Mesothelial cell of epicardium (in vitro differentiated cells): ENCODE measurements at regions not wholly inside any gene's neighbourhood (a gene's known extent, or its start where the extent isn't known, plus 50 kb on each side); places are given as distances from the start of the nearest gene placed in this dataset.

Experiments
- DNase-seq, 2 experiments: peaks; one replicate each; pipeline ENCODE4 v3.0.0; 2021; ENCODE audit warnings: low spot score in 2 of 2; ENCODE audit not compliant: unreplicated experiment in 2 of 2
- H3K27ac Mint-ChIP-seq: 2 replicates; pipeline ENCODE4 v1.8.0; 2021; ENCODE audit warnings: mixed read lengths
- H3K27me3 Mint-ChIP-seq: 2 replicates; pipeline ENCODE4 v1.8.0; 2021; ENCODE audit warnings: low read depth, mixed read lengths
- H3K36me3 Mint-ChIP-seq: 2 replicates; pipeline ENCODE4 v1.8.0; 2021; ENCODE audit warnings: mixed read lengths
- H3K4me1 Mint-ChIP-seq: 2 replicates; pipeline ENCODE4 v1.8.0; 2021; ENCODE audit warnings: mixed read lengths
- H3K4me3 Mint-ChIP-seq: 2 replicates; pipeline ENCODE4 v1.8.0; 2021; ENCODE audit warnings: mild to moderate bottlenecking, moderate library complexity, mixed read lengths
- H3K9me3 Mint-ChIP-seq: 2 replicates; pipeline ENCODE4 v1.8.0; 2021; ENCODE audit warnings: mixed read lengths
- TF ChIP-seq, protein P1 (sequence below): fragments of 200-600 bp; sonication (generic); IDR thresholded peaks from one replicate; pipeline ENCODE4 v1.5.0; 2021; ENCODE audit warnings: antibody characterized with exemption; ENCODE audit not compliant: unreplicated experiment

DNA sequence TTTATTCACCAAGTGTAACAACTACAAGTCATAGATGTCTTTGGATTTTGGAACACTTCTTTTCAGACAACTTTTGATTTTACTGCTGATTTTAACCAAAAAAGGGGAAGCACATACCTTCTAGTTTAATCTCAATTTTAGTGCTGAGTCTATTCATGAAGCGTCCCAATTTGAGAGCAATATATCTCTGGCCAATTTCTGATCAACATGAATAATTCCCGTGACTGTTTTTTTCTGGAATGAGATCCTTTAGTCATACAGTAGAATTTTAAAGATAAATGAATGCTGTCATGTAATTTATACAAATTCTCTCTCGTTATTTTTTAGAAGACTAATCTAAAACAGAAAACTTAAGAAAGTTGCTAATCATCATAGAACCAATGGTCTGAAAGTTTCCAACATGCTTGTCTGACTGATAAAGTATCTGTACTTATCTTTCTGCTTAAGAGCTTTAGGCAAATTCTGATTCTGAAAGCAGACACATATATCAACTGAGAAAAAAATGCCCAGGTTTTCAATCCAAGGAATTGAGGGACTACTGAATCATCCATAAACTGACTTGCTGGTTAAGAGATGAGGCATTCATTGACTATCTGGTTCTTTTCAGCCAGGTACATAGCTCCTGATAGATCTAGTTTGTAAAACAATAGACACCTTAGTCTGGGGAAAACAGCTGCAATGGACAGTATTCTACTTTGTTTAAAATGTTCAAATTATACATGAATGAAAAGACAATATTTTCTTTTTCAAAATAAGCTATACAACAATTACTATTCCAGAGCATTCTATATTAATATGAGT lies 657.5 kb downstream of the RFPL4B start:
- H3K4me3 Mint-ChIP-seq = no peak overlapping the region
- peak overlapping the region; percentile 32 for H3K27ac Mint-ChIP-seq
- H3K36me3 Mint-ChIP-seq = no peaks in the 10 kb centered on the region
- peaks cover 27% of the 10 kb centered on the region for H3K4me1 Mint-ChIP-seq
- no peak for DNase-seq
- H3K9me3 Mint-ChIP-seq = no peaks in the 10 kb centered on the region
- TF ChIP-seq, protein P1, sequence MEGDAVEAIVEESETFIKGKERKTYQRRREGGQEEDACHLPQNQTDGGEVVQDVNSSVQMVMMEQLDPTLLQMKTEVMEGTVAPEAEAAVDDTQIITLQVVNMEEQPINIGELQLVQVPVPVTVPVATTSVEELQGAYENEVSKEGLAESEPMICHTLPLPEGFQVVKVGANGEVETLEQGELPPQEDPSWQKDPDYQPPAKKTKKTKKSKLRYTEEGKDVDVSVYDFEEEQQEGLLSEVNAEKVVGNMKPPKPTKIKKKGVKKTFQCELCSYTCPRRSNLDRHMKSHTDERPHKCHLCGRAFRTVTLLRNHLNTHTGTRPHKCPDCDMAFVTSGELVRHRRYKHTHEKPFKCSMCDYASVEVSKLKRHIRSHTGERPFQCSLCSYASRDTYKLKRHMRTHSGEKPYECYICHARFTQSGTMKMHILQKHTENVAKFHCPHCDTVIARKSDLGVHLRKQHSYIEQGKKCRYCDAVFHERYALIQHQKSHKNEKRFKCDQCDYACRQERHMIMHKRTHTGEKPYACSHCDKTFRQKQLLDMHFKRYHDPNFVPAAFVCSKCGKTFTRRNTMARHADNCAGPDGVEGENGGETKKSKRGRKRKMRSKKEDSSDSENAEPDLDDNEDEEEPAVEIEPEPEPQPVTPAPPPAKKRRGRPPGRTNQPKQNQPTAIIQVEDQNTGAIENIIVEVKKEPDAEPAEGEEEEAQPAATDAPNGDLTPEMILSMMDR = no peak
- no peaks in the 10 kb centered on the region for H3K27me3 Mint-ChIP-seq

DNA sequence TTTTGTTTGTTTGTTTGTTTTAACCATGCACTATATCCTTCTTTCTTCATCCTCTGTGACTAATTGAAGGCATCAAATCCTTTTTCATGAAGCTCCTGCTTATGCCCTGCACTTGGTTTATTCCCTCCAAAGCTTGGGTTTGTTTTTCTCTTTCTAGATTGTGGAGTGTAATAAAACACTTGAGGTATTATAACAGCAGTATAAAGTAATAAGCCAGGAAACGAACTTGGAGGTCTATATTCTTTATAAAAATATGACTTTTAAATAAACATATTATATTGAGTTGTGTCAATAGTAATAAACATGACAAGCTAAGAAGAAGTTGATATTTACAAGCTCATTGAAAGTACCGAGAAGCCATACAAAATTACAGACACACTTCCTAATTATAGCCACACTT lies 659.4 kb downstream of the RFPL4B start:
- no peak for DNase-seq
- TF ChIP-seq, protein P1 = no peak
- Mint-ChIP-seq H3K4me3 (no peak overlapping the region), H3K36me3 (no peaks in the 10 kb centered on the region), H3K9me3 (no peaks in the 10 kb centered on the region), H3K27ac (no peak overlapping the region), H3K27me3 (no peaks in the 10 kb centered on the region), H3K4me1 (peaks cover 41% of the 10 kb centered on the region)

DNA sequence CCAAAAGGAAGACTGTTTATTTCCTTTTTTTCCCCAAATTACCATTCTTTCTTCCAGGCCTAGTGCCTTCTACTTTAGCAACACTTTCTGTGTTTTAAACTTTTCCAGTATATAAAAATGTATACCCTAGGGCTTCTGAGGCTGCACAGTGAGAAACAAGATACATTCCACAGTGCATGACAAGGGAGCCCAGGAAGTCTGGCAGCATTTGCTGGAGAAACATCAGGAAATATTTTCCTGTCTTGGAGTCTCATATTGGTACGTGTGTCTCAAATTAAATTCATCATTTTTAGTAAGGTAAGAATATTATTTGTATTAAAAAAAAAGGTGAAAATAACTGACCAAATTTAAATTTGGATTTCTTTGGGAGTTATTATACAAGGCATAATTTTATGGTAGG lies 662.6 kb downstream of the RFPL4B start:
- no peak overlapping the region for H3K4me3 Mint-ChIP-seq
- H3K36me3 Mint-ChIP-seq = no peaks in the 10 kb centered on the region
- H3K4me1 Mint-ChIP-seq = peaks cover 50% of the 10 kb centered on the region
- TF ChIP-seq, protein P1 = no peak
- peak overlapping the region; percentile 54 for H3K27ac Mint-ChIP-seq
- DNase-seq = no peak
- H3K9me3 Mint-ChIP-seq = no peaks in the 10 kb centered on the region
- no peaks in the 10 kb centered on the region for H3K27me3 Mint-ChIP-seq

DNA sequence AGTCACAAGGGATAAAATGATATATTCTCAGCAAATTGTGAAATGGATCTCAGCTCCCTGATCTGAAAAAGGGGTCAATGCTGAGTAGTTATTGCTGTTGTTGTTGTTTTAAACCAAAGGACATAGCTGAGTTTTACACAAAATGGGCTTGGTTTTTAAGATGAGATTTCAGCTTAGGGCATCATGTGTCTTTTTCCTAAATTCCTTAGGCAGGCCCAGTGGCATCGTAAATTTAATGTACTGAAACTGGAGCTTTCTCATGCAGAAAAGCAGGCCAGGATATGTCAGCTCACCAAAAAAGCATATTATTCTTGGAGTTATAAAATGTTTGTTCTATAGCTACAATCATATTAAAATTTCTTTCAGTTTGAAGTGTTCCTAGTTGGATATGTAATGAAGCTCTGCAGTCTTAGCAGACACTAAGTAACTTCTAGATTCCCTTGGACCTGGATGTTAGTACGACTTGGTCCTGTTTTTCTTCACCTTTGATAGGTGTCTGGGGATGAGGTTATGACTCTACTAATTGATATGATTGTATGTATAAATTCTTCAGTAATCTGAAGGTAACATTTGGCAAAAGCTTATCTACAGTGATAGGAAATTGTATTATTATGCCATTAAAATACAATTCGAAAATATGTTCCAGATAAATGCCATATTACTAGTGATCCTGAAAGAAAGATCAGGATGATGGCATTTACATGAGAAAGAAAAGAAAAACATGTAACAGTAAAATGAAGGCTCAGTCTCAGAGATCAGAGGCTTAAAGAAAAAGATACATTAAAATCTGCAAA lies 663.3 kb downstream of the RFPL4B start:
- Mint-ChIP-seq H3K4me3 (no peak overlapping the region), H3K36me3 (no peaks in the 10 kb centered on the region), H3K9me3 (no peaks in the 10 kb centered on the region), H3K27me3 (no peaks in the 10 kb centered on the region), H3K4me1 (peaks cover 45% of the 10 kb centered on the region), H3K27ac (peak overlapping the region; percentile 2)
- TF ChIP-seq, protein P1 = no peak
- DNase-seq = no peak

DNA sequence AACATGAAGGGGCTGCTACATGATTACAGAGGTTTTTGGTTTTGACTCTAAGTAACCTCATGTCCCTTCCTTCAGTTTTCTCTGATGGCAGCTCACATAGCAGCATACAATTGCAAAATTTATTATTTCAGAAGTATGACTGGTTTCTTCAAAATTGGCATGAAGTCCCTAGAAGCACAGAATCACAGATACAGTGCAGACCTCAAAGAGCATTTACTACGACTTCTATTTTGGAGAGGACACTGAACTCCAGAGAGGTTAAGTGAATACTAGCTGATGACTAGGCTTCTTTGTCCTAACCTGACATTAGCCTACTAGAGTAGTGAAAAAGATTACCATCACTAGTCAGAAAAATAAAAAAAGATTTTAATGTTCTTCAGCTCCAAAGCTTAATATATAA lies 664.3 kb downstream of the RFPL4B start:
- no peak overlapping the region for H3K27ac Mint-ChIP-seq
- no peak for DNase-seq
- H3K36me3 Mint-ChIP-seq = no peaks in the 10 kb centered on the region
- no peak overlapping the region for H3K4me3 Mint-ChIP-seq
- H3K27me3 Mint-ChIP-seq = no peaks in the 10 kb centered on the region
- H3K4me1 Mint-ChIP-seq = peaks cover 43% of the 10 kb centered on the region
- TF ChIP-seq, protein P1 = no peak
- no peaks in the 10 kb centered on the region for H3K9me3 Mint-ChIP-seq
